GM19468 (cell line): ENCODE measurements at regions not wholly inside any gene's neighbourhood (a gene's known extent, or its start where the extent isn't known, plus 50 kb on each side); places are given as distances from the start of the nearest gene placed in this dataset.
"Not testable (repeated sequence)": the region's sequence is repeated elsewhere in the genome, so short reads cannot be mapped to it uniquely, and the experiment has no call there.

Experiments used
- ATAC-seq: cut with Tn5 transposase; IDR thresholded peaks from one replicate; pipeline ENCODE4 v1.9.1; 2021; ENCODE audit warnings: mild to moderate bottlenecking, moderate library complexity, moderate number of reproducible peaks; ENCODE audit not compliant: unreplicated experiment; ENCODE audit errors: extremely low read depth

DNA sequence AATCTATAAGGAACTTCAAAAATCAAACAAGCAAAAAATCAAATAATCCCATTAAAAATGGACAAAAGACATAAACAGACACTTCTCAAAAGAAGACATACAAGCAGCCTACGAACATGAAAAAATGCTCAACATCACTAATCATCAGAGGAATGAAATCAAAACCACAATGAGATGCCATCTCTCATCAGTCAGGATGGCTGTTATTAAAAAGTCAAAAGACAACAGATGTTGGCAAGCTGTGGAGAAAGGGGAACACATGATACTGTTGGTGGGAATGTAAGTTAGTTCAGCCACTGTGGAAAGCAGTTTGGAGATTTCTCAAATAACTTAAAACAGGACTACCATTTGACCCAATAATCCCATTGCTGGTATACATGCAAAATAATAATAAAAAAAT, 226.4 kb downstream of the S1PR1 start:
- ATAC-seq = no peak

GRCh38 chr1:101465941-101466340, 229.1 kb downstream of the S1PR1 start:
- ATAC-seq = no peak

DNA sequence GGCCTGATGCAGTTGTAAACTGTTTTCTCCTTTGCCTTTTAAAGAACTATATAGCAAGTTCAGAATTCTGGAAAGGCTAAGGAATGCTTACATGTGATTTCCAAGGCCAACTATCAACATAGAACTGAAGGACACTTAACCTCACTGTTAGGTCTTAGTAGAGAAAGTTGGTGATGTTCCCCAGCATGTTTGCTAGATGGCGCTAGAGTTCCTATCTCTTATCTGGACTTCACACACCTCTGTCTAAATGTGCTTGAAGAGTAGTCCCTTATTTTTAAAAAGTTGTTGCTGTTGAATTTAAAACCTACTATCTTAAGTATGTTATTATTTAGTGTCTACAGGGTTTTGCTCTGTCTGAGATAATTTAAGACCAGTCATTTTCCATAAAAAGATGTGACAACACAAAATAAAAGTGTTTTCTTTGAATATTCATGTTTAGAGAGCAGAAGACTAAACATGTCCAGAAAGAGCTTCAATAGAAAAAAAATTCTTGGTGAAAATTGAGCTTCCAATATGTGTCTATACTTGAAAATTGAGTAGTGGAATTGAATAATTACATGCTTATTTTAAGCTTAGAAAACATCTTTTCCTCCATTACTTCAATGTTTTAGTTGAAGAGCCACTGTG, 237.3 kb downstream of the S1PR1 start:
- ATAC-seq = no peak

- no peak for ATAC-seq
These were observed 239.7 kb downstream of the S1PR1 start for GRCh38 chr1:101476541-101476940.

DNA sequence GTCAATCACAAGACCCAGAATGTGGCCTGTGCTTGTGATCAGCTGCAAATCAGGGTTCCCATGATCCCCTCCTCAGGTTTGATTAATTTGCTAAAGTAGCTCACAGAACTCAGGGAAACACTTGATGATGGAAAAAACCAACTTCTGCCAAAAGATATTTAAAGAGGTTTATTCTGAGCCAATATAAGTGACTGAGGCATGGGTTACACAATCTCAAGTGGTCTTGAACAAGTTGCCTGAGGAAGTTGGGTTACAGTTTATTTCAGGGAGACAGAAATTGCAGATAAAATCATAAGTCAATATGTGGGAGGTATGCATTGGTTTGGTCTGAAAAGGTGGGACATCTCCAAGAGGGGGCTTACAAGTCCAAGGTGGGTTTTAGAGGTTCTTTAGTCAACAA, 243.1 kb downstream of the S1PR1 start:
- no peak for ATAC-seq

- ATAC-seq = no peak
These were observed 245.5 kb downstream of the S1PR1 start for GRCh38 chr1:101482306-101482705.

GRCh38 chr1:101483982-101484688, 247.3 kb downstream of the S1PR1 start:
- ATAC-seq = no peak

GRCh38 chr1:101484689-101485338, 248.0 kb downstream of the S1PR1 start:
- no peak for ATAC-seq

- no peak for ATAC-seq
These were observed 248.9 kb downstream of the S1PR1 start for GRCh38 chr1:101485712-101486111.

DNA sequence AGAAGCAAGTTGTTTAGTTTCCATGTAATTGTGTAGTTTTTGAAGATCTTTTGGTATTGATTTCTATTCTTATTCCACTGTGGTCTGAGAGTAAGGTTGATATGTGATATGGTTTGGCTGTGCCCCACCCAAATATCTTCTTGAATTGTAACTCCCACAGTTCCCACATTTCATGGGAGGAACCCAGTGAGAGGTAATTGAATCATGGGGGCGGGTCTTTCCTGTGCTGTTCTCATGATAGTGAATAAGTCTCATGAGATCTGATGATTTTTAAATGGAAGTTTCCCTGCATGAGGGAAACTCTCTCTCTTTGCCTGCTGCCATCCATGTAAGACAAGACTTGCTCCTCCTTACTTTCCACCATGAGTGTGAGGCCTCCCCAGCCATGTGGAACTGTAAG, 255.3 kb downstream of the S1PR1 start:
- not testable (repeated sequence) for ATAC-seq

- not testable (repeated sequence) for ATAC-seq
These were observed 257.1 kb downstream of the S1PR1 start for GRCh38 chr1:101493920-101494319.

DNA sequence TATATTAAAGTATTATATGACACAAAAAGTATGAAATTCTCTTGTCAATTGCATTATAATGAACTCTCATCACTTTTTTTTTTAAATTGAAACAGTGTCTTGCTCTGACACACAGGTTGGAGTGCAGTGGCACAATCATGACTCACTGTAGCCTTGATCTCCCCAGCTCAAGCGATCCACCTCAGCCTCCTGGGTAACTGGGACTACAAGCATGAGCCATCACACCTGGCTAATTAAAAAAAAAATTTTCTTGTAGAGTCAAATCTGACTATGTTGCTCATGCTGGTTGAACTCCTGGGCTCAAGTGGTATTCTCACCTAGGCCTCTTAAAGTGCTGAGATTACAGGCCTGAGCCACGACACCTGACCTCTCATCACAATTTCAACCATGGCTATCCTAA, 259.3 kb downstream of the S1PR1 start:
- ATAC-seq = no peak

DNA sequence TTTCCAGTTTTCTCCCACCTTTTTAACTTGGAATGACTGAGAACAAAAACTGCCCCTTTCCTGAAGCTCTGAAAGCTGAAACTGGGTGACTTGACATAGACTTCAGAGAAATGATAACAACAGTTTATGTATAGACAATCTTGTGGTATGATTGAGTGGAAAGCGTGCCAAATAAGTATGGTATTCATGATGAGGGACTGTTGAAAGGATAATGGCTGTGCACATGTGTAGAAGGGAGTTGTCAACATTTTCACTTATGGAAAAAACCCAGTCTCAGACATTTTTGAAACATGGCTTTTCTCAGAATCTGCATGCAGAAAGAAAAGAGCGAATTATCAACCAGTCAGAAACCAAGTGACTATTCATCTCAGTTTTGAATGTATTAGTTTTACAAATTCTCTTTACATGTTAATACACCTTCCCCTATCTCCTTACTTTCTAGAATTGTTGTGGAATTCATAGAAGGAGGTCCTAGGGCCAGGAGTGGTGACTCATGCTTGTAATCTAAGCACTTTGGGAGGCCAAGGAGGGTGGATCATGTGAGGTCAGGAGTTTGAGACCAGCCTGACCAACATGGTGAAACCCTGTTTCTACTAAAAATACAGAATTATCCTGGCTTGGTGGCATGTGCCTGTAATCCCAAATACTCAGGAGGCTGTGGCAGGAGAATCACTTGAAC, 261.2 kb downstream of the S1PR1 start:
- no peak for ATAC-seq

- ATAC-seq = not testable (repeated sequence)
These were observed 267.3 kb downstream of the S1PR1 start for GRCh38 chr1:101504106-101504505.

- ATAC-seq = not testable (repeated sequence)
These were observed 268.4 kb downstream of the S1PR1 start for GRCh38 chr1:101505240-101505639.

DNA sequence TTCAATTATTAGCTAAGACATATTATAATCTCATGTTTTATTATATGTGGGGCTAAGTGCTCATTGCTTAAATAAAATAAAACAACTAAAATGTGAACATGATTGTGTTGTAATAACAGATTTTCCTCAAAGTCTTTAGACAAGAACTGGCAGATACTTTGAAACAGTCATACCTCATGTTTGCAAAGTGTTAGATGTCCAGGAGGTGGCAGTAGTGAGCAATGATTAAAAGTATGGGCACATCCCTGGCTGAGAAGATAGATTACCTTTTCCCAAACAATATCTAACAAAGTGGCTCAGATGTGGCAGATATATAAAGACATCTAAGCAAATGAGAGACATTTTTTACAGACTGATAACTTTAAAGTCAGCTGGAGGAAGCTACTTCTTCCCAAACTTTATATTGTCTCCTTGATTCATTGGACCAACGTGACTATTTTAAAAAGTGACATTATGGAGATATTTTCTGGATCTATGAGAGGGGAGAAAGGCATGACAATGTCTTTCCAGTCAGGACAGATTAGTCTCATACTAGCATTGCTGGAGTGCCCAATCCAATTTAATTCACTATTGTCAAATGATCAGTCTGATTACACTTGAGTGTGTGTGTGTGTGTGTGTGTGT, 269.8 kb downstream of the S1PR1 start:
- peak; percentile 68 for ATAC-seq

DNA sequence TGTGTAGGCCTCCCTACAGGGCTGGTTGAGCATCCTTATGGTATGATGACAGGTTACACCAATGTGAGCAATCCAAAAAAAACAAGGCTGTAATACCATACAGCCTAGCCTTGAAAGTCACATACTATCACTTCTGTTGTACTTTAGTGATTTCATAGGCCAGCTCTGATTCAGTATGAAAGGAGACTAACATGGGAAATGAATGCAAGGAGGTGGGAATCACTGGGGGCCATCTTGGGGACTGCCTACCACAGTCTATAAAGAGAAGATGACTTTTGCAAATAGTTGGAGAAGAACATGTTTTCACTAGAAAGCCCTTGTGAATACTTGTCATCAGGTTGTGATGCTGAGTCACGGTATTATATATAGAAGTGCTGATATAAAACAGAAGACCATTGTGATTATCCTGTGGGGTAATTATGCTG, 270.7 kb downstream of the S1PR1 start:
- ATAC-seq = no peak

DNA sequence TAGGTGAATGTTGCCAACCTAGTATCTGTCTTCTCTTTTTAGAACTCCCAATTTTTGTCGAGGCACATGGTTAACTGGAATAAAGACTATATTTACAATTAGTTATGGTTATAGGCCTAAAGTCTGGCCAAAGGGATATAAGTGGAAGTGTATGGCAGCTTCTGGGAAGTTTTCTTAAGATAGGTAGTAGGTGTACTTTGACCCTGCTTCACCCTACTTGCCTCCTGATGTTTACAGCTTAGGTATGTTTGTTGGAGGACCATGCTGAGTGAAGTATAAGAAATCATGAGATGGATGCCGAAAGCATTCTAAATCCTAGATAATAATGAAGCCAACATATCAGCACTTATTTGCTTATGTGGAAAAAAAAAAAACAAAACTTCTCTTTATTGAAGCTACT, 272.1 kb downstream of the S1PR1 start:
- ATAC-seq = no peak

DNA sequence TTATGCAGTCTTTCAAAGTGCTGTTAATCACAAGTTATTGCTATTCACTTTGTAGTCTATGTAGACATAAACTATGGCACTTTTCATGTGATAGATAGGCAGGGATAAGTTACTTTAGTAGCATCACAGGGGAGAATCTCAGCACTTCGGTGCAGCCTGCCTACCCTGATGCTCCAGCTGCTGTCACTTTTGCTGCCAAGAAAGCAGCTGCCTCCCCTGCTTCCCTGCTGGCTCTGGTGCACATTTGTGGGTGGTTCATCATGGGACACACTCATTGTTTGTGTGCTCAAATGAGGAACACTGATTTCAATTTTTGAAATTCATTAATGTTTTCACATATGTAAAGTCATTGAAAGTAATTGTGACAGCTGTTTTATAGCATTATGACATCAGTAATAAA, 272.6 kb downstream of the S1PR1 start:
- no peak for ATAC-seq

- ATAC-seq = no peak
These were observed 274.5 kb downstream of the S1PR1 start for GRCh38 chr1:101511202-101511891.
